AML-193 (cell line): ENCODE measurements at regions not wholly inside any gene's neighbourhood (a gene's known extent, or its start where the extent isn't known, plus 50 kb on each side); places are given as distances from the start of the nearest gene placed in this dataset.
"Not testable (repeated sequence)": the region's sequence is repeated elsewhere in the genome, so short reads cannot be mapped to it uniquely, and the experiment has no call there.

Experiments
- DNase-seq, 2 experiments: peaks; one replicate each; lab custom pipeline; 2025; lab: John Stamatoyannopoulos, UW

DNA sequence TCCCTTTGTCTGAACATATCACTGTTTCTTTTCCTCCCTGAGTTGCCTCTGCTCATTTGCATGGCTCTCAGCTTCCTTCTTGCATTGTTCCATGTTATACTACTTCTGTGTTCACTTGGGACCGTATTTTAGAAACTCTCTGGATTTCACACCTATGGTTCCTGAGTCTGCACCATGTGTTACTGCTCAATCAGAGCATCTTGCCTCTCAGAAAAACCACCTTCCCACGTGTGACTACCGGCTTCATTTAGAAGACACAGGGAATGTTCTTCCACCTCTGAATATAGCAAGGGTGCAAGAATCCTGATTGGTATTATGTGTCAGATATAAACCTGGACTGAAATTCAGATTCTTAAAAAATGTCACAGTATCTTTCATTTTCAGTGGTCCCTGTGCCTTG, 731.2 kb downstream of the TDRD15 start:
- DNase-seq = no peak

DNA sequence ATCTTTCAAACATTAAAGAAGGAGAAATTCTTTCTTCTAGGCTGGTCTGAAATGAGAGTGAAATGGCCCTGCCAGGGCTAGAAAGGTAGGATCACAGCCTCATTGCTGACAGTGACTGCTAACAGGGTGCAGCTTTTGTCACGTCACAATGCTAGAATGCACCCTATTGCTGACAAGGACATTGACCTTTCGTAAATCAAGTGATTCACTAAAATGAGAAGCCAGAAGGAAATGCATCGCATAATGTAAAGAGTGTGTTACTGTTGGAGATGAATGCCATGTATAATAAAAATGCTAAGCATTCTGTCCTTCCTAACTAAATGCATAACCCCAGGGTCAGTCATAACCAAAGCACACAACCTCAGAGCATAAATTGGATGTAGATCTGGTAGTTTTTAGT, 732.9 kb downstream of the TDRD15 start:
- no peak for DNase-seq

DNA sequence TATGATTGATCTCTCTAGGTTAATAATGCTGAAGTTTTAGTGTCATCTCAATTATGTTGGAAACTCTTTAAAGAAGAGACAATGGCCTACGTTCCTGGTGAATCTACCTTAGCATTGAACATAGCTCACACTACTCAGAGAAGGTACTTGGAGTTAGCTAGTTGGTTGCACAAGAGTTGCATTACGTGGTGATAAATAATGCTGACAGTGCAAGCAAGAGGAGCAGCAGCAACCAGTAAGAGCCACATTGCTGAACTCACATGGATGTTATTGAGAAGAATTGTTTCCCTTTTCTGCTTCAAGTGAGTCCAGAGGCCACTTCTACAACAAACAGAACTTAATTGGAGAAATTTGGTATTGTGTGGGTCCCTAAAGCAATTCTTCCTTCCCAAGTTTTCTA, 737.1 kb downstream of the TDRD15 start:
- DNase-seq = no peak

DNA sequence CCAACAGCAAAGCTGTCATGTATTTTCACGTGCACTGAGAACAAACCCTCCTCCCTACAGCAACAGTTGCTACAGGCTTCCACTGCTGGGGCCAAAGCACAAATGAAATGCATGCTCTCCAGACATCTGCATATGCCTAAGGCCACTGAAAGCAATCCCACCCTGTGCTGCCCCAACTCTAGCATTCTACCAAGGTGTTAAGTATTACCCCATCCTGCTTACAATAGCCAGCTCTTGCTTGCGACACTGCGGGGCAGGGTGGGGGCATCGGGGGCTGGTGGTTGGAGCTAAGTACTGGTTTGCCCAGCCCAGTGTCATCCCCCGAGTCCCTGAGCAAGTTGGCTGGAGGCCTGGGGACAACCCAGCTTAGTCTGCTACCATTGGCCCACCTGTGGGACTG, 742.5 kb downstream of the TDRD15 start:
- DNase-seq = no peak

DNA sequence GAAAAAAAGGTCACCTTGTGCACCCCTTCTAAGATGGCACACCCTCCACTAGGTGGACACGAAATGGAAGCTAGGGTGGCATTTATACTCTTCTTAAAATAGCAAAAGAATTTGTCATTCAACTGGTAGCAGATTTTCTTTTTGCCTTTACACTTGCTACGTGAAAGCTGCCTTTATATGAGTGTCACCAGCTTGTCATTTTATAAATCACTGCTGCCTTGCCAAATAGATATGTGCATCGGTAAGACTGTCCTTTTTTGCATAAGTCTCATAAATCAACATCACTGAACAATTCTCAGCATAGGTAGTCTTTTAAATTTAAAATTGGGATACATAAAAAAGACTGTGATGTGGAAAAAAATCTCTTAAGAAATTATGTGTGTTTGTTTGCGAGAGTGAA, 764.1 kb downstream of the TDRD15 start:
- no peak for DNase-seq

DNA sequence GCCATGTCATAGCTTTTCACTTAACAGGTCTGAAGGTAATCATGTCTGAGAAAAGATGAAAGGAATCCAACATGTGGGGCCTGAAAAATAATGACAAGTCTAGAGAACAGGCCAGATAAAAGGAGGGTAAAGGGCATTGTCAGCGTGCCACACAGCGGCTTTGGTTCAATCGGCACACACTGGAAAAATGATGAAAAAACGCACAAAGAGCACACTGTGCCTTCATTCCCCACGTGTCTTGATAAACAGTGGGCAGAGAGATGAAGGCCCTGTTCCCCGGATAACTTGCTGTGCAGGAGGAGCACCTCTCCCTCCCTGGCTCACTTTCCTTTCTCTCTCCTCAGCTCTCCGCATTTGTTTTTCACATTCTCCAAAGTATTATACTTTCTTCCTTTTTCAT, 766.3 kb downstream of the TDRD15 start:
- no peak for DNase-seq

DNA sequence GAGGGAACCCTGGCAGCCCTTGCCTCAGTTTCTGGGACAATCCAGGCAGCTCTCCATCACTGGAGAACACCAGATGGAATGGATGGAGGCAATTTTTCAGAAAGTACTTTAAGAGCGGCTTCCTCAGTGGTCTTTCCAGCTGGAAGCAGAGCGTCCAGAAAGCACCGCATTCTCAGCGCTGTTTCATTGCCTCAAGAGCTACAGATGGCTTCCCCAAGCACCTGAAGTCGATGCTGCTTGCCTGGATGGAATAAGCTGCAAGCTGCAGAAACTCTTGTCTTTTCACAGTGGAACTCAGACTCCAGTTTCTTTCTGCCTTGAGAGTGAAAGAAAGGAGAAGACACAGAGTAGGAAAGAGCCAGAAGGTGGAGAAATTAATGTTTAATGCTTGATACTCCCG, 766.9 kb downstream of the TDRD15 start:
- DNase-seq = no peak

DNA sequence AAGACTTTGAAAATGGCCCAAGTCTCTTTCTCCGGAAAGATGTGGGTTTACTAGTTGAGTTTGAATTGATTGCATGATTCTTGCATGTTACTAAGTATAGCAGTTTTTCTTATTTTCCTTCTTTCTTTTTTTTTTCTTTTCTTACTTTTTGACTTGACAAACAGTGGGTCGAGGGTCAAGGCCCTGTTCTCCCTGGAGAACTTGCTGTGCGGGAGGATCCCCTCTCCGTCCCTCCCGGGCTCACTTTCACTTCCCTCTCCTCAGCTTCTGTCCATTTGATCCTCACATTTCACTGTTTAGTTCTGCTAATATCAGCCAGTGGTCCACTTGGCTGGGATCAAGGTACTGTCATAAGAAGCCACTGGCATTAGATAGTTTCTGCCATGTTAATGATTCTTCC, 767.4 kb downstream of the TDRD15 start:
- no peak for DNase-seq

DNA sequence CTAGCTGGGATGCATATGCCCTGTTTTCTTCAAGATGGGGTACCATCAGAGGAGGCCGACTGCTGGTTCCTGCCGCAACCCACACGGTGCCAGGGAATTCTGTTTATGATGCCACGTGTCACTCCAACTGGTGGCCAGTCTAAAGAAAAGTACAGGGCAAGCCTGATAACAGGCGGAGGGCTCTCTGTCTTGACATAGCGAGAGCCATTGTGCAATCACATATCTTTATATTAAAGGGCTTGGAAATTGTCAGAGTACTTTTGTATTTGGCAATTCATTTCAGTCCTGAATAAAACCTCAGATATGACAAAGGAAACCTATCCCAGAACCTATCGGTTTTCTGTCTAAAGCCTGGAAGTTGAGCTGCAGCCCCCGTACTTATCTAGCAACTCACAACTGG, 768.4 kb downstream of the TDRD15 start:
- no peak for DNase-seq

DNA sequence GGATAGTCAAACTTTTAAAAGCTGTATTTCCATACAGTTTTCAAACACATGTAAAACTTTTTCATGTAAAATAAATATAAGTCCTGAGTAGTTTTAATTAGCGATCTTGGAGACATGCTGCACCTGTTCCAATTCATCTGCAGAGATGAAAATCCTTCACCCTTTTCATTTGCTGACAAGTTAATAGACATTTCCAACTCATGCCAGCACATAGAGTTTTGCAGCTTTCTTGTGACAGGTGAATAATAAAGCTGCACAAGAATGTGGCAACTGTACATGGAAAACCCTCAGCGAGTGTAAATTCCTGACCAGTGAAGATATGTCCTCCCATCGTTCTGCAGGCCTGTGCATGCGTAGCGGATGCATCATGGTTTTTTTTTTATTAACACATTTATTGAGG, 771.4 kb downstream of the TDRD15 start:
- no peak for DNase-seq

DNA sequence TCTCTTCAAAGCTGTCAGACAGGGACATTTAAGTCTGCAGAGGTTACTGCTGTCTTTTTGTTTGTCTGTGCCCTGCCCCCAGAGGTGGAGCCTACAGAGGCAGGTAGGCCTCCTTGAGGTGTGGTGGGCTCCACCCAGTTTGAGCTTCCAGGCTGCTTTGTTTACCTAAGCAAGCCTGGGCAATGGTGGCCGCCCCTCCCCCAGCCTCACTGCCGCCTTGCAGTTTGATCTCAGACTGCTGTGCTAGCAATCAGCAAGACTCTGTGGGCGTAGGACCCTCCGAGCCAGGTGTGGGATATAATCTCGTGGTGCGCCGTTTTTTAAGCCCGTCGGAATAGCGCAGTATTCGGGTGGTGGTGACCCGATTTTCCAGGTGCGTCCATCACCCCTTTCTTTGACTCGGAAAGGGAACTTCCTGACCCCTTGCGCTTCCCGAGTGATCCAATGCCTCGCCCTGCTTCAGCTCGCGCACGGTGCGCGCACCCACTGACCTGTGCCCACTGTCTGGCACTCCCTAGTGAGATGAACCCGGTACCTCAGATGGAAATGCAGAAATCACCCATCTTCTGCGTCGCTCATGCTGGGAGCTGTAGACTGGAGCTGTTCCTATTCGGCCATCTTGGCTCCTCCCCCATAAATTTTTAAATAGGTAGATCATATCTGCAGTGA, 785.1 kb downstream of the TDRD15 start:
- DNase-seq = not testable (repeated sequence)

DNA sequence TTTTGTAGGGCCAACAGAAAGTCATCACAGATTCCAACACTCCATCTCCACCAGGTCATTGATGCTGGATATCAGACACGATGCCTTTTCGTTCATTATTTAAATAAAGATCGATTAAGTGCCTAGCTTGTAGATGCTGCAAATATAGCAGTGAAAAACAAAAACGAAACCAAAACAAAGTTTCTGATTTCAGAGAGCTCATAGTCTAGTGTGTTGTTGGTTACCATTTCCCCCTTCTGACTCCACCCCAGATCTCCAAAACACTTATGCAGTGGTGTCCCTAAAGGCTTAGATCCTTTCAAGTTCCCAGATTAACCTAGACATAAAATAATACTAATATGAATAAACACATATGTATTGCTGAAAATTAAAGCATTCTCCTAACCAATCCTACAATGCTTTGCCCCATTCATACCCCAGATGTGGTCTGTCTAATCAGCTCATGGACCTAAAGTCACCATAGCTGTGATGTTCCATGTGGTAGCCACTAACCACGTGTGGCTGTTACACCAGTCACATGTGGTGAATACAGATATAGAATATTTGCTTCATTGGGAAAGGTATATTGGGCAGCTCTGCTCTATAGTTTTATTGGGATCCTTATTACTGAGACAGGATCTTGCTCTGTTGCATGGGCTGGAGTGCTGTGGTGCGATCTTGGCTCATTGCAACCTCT, 787.2 kb downstream of the TDRD15 start:
- no peak for DNase-seq

DNA sequence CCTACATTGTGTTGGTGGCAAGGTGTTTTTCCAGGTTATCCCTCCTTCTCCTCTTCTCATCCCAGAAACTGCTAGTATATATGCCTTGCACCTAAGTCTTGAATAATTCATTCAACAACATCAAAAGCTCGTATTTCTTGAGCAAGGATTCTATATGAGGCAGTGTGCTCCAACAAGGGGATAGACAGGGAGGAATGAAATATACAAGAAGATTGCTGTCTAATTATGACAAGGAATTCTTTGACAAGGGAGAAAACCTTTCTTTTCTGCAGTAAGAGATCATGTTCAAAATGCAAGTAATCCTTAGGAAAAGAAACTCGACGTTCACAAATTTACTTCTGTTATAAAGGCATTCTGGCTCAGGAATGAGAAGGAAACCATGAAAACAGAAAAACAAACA, 788.6 kb downstream of the TDRD15 start:
- no peak for DNase-seq

DNA sequence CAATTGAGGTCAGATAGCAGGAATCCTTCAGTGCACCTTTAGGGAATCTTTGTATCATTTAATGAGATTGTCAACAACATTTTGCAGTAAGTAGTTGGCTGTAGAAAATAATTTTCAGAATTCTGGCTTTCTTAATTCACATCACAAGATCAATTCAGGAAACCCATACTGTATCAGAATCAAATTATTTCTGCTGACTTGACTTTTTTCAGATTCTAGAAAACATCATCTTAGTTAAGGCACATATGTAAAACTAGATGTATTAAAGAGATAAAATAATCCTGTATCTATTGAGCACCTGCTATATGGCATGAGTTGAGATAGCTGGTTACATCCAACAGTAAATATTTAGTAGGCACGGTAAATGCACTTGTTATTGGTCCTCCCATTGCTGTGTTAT, 791.4 kb downstream of the TDRD15 start:
- DNase-seq = no peak

DNA sequence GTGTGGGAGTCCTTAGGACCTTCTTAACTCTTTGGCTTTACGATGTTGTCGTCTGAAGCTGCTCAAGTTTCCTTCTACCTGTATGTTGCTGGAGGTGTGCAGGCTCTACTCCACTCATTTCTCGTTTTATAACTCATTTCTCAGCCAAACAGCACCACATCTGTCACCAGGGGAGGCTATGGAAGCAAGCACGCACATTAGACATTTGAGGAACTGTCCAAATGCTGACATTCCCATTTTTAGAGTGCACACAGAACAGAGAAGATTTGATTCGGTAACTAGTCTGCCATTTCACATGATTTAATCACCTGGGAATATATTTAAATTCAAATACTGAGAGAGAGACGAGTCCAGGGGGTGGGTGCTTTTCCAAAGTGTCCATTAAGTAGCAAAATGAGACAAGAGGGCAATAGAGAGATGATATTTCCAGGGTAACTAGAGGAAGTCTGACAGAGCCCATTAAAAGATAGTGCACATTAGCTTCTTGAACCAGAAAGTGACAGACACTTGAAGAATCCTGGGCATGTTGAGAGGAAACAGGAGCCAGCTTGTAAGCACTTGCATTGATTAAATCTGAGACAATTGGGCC, 793.3 kb downstream of the TDRD15 start:
- no peak for DNase-seq

DNA sequence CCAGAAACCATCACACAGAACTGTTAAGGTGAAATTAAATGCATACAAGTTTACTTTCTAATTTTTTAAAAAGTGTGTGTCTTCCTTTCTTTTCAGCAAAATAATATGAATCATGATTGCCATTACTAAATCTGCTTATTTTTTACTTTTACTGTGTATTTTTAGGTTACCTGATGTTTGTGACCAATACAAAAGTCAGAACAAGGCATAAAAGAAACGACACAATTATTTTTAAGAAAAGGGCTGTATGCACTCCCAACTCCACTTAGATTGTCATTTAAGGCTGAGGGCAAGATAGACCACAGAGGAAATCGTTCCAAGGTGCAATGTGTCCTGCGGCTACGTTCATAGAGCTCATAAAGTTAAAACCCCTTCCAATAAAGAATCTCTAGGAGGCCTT, 797.0 kb downstream of the TDRD15 start:
- DNase-seq = no peak

DNA sequence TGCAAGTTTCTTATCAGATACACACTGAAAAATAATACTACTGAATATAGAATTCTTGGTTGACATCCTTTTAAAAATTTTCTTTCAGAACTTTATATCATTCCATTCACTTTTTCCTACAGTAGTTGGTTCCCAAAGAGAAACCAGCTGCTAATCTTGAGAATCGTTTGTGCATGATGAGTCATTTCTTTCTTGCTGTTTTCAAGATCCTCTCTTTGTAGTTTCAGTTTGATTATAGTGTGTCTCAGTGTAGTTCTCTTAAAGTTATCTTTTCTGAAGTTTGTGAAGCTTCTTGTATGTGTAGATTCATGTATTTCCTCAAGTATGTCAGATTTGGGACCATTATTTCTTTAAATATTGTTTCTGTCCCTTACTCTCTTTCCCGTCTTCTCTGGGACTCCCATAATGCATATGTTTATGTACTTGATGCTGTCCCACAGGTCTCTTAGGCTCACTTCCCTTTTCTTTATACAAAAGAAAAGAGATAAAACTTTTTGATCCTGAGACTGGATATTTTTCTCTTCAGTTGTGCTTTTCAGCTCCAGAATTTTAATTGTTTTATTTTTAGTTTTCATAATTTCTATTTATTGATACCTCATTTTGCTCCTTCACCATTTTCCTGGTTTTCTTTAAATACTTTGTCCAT, 801.0 kb downstream of the TDRD15 start:
- DNase-seq = no peak

DNA sequence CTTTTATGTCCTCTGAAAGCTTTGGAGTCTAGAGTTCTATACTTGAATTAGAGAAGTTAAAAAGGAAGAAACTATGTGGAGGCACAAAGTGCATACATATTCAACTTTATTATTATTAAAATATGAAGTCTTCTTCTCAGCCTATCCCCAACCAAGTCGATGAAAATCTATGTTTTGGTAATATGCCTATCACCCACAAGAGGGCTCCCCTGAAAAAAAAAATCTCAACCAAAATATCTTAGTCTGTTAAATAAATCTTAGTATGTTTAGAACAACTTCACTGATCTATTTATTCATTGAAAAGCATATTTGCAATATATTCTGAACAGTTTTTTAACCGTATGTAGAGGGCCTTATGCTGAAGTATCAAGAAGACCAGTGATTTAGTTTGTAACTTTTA, 804.5 kb downstream of the TDRD15 start:
- no peak for DNase-seq

DNA sequence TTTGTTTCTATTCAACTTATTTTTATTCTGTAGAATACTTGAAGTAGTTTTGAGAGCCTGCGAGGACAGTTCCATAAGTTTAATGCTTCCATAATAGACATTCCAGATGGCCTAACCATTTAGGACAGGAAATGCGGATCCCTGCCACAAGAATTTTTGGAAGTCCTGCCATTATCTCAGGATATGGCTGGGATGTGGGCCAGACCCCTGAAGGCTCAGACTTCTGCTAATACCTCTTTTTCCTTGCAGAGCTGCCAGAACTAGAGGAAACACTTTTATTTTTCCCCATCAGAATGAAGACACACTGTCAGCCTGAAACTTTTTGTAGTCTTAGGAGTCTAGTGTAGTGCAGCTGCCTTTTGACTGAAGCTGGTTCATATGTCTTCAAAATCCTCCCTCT, 806.5 kb downstream of the TDRD15 start:
- DNase-seq = no peak

DNA sequence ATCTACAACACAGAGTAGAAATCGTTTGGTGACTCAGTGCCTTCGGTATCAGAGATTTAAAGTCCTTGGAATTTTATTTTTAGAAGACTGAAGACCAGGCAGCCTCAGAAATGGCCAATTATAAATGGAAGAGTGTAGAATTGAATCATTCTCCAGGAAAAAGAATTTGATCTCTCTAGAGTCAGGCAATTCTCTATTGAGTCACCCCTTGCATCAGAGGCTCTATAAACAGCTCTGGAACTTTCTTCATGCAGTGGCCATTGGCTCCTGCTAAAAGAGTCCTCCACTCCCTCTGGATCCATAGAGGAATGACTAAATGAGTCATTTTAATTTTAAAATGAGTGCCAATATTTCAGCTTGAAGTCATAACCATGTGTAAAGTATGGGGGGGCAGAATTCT, 816.2 kb downstream of the TDRD15 start:
- DNase-seq = no peak

DNA sequence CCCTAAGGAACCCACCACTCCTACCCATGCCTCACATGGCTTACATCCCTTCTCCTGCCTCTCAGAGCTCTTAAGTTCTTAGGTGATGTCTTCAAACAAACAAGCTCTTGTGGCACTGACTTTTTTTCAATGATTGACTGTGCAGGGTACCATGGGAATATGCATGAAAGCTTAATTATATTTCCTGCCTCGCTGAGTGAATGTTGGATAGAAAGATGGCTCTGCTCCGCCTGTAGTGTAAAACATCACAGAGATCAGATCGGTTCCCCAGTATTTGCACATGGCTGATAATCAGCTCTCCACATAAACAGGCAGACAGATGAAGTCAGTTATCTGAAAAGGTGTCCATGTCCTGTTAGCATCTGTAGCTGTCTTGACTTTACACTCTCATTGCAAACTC, 820.8 kb downstream of the TDRD15 start:
- DNase-seq = no peak

DNA sequence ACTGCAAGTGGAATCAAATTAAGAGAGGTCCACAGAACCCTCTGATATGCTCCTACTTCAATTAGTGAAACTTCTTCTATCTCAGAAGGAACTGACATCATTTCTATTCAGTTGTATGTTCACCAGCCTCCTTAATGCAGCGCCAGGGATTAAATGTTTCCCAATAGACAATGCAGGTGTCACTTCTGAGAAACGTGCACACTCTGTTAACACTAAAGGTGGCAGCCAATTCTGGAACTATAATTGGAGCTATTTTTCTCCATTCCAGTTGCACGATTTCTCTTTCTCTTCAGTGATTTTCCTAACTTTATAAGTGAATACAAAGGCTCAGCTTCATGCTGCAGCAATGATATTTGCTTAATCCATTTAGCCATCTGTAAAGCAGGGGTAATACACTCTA, 821.9 kb downstream of the TDRD15 start:
- DNase-seq = no peak

DNA sequence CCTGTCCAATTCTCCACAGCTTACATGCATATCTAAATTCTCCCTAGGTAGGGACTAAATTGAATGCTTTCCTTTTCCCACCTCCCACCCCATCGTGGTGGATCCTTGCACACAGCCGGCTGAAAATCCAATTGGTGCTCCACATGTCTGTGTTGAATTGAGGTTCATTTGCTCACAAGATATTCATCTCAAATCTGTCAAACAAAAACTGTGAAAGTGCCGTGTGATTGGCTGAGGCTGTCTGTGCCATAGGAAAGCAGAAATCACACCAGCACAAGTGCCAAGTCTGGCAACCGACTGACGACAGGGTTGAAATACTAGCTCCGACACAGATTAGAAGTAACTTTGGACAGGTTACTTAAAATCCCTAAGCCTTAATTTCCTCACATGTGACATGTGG, 823.3 kb downstream of the TDRD15 start:
- DNase-seq = no peak
